Activated CD8-positive, alpha-beta memory T cell treated with anti-CD3 and anti-CD28 coated beads for 24 hours (primary cell): ENCODE measurements at regions not wholly inside any gene's neighbourhood (a gene's known extent, or its start where the extent isn't known, plus 50 kb on each side); places are given as distances from the start of the nearest gene placed in this dataset.

Experiments
- DNase-seq: peaks from one replicate; pipeline ENCODE4 v3.0.0-alpha.2; 2020

- no peak for DNase-seq
These were observed 304.5 kb upstream of the B3GAT1 start for GRCh38 chr11:134716582-134716981.

- DNase-seq = no peak
These were observed 302.1 kb upstream of the B3GAT1 start for GRCh38 chr11:134714021-134714656.

DNA sequence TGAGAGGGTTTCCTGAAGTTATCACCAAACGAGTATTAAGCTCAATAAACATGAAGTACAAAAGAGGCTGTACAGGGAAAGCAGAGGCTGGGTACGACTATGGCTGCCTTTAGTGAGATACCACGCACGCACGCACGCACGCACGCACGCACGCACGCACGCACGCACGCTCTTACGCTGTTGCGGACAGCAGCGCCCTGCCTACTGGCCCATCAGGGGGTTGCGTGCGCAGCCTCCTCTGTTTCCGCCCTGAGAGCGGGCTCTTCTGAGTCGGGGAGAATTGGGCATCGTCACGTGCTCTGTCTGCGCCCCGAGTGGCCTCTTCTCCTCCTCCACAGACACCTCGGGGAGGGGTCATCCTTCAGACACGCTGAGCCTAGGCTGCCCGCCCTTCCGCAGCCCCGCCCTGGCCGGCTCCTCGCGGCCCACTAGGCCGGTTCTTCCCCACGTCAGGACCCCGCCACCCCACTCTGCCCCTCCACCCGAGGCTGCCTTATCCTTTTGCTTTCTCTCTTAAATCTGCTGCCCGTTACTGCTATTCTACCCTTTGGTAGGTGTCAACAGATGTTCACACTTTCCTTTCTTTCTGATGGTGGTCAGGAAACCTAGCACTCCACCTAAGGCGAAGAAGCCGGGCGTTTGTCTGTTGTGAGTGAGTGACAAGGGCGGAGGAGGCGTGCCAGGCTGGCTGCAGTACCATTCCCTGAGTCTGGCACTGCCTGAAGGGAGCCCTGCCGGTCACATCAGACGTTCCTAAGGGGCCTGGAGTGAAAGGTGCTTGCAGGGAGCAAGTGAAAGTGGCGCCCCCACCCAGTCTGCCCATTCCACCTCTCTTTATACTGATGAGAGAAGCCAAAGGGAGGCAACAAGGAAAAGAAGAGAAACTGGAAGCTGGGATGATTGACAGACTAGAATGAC lies 300.4 kb upstream of the B3GAT1 start:
- DNase-seq = no peak

DNA sequence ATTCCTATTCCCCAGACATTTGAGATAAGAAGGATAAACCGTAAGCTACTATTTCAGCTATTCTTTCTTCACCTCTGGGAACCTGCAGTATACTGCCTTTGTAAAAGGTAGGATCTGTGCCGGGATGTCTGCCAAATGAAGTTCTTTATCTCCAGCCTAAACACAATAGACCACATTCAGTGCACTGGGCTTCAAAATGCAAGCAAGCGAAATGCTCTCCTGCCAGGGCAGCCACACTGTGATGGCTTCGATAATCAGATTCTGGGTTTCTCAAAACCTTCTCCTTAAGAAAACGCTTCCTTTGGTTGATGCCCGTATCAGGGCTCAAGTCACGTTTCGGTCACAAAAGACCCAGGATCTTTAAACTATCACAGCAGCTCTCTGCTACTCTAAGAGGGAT lies 299.5 kb upstream of the B3GAT1 start:
- no peak for DNase-seq

DNA sequence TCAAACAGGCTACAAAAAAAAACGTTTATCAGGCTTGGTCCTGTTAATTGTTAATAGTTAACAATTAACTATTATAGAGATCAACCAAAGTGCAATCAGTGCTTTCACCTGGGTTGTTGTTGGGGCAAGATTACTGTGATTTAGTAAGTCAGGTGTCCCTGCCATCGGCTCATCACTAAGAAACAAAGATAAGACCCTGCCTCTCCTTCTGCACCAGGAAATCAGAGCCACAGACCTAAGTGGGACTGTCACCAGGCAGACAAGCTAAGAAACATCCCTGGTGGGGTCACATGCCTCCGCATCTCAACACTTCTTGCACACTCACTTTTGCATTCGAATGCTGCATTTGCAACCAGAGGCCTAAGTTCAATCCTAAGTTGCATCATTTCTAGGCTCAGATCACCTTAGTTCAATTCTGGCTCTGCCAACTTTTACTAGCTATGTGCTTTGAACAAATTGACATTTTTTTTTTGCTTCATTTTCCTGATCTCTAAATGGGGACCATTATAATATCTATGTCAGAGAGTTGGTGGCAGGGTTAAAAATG lies 298.9 kb upstream of the B3GAT1 start:
- no peak for DNase-seq

DNA sequence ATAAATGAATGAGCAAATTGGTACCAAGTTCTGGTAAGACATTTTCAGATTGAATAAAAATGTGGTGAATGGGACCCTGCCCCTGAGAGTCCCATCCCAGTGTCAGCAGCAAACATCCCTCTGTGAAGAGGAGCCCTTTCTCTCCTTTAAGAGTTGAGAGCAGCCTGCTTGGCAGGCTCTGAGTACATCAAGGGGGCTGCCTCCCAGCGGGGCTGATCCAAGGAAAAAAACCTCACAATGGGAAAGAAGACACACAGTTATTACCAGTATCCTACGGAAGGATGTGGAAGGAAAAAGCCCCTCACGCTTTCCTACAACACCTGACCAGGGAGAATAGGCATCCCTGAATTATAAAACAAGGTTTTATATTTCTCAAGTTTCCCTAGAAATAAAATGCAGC lies 293.8 kb upstream of the B3GAT1 start:
- no peak for DNase-seq

DNA sequence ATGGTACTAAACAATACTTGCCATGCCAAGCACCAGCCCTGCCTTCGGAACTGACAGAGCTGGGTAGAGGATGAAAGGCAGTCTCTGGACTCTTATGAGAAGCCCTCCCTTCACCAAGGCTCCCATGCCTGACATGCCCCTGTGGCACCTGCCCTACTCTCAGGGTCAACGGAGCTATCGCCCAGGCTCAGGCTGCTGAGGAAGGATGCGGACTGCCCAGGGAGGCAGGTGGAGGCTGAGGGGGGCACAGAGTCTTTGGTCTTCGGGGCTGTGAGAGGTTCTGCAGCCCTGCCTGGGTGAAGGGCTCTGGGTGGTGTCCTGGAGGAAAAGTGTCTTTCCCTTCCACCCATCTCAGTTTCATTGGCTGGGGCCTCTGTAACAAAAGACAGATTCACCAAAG lies 290.8 kb upstream of the B3GAT1 start:
- DNase-seq = no peak

- DNase-seq = no peak
These were observed 289.6 kb upstream of the B3GAT1 start for GRCh38 chr11:134701564-134702165.

DNA sequence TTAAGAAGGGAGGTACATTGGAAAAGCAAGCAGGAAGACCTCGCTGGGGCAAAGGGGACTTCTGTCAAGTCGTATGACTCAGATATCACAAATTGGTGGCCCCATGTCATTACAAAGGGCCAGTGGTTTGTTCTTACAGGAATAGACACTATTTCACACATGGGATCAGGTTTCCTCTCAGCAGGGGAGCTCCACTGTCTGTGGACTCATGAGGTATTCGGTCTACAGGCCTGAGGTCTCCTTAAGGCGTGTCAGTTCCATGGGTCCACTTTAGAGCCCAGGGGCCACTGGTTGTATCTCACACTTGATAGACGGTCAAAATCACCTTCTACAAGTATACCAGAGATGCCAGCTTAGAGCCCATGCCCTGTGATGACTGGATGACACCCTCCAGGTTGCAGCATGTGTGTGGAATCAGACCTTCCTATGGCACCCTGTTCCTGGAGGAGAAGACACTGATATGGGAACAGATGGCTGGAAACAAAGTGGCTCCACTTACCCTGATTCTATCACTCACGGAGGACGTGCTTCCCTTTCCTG lies 288.1 kb upstream of the B3GAT1 start:
- DNase-seq = no peak

GRCh38 chr11:134696455-134696854 lies 284.4 kb upstream of the B3GAT1 start:
- no peak for DNase-seq

- no peak for DNase-seq
These were observed 279.9 kb upstream of the B3GAT1 start for GRCh38 chr11:134691985-134692384.

GRCh38 chr11:134691295-134691873 lies 279.3 kb upstream of the B3GAT1 start:
- no peak for DNase-seq

- DNase-seq = no peak
These were observed 277.8 kb upstream of the B3GAT1 start for GRCh38 chr11:134689886-134690285.

DNA sequence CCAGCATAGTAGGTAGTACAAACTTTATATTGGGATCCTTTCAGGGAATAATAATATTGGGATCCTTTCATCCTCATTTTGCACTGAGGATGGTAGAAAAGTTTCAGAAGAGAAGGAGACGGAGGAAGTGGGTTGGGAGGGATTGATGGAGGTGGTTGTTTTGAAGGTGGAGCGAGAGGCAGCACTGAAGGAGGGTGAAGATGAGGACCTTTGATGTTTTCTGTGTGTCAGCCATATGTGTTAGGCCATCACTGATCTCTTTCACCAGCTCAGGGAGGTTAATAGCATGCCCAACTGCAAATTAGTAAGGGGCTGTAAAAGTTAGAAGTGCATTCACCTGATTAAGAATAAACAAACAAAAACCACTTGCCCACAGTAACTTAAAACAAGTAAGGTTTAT lies 275.5 kb upstream of the B3GAT1 start:
- DNase-seq = no peak

DNA sequence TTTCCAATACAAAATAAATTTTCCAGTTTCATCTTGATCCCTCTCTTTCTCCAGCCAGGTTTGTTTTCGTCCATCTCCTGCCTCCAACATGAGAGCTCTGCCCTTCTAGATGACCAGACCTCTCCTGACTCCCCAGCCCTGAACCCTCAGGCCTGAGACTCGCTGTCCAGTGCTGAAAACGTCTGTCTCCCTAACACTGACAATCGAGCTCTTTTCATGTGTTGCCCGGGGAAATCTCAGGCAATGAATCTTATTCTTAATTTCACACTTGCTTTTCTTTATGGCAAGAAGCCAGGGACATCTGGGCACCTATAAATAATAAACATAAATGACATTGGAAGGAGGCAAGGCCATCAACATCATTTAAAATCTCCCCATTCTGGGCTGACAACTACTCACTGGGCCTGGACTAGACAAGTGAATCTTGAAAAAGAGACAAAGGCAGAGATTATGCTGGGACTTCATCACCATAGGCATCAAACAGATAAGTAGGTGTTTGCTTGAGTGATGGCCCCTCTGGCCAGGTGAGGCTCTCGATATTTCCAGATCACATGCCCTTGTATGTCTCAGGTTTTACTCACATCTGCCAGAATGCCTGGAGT lies 274.5 kb upstream of the B3GAT1 start:
- no peak for DNase-seq

DNA sequence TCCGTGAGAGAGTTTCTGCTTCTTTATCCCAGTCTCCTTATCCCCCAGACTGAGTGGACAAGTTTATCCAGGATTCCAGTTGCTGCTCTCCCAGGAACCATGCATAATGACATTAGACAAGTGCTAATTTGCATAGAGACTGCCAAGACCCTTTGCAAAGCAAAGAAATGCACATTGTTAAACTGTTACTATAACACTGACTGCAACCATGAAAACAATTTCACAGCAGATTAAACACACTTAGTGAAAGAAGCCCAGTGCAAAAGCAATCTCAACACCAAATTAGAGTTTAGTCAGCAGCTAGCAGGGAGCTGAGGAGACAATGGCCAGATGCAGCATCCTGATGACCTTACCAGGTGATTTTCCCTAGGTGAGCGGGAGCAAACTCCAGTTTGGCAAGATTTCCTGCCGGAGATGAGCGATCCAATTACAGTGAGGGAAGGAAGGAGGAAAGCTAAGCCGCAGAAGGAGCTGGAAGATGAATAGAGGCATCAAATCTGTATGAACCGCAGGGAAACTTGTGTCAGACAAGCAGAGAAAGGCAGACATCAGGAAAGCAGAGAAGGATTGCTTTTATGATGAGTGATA lies 273.8 kb upstream of the B3GAT1 start:
- DNase-seq = no peak

- DNase-seq = no peak
These were observed 272.5 kb upstream of the B3GAT1 start for GRCh38 chr11:134684576-134684975.

- DNase-seq = no peak
These were observed 271.8 kb upstream of the B3GAT1 start for GRCh38 chr11:134683860-134684259.

GRCh38 chr11:134682577-134682976 lies 270.5 kb upstream of the B3GAT1 start:
- DNase-seq = no peak

DNA sequence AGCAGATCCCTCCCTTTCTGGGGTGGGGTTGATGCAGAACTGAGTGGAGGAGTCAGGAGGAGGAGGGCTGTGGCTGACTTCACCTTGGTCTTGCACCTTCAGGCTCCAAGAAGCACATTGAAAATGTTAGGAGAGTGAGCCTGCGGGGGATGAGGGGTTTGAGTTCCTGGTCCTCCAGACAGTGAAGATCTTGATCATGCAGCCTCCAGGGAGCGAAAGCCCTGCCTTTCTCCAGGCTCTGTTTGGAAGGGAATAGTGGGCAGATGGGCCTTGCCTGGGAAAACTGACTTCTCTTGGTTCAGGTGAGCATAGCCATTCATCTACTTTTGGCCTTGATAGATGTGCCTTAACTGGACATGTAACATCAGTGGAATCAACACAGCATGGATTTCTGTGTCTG lies 267.6 kb upstream of the B3GAT1 start:
- no peak for DNase-seq

- DNase-seq = no peak
These were observed 266.7 kb upstream of the B3GAT1 start for GRCh38 chr11:134678744-134679143.

GRCh38 chr11:134677891-134678551 lies 266.0 kb upstream of the B3GAT1 start:
- DNase-seq = no peak
